Heart left ventricle (tissue), 16 donors: ENCODE measurements at regions not wholly inside any gene's neighbourhood (a gene's known extent, or its start where the extent isn't known, plus 50 kb on each side); places are given as distances from the start of the nearest gene placed in this dataset.

Source experiments
- ATAC-seq, 4 donors: fragments of 200-7000 bp; cut with Tn5 transposase; one replicate each; pipeline ENCODE4 v1.9.1; 2020 to 2022; ENCODE audit warnings: moderate library complexity in 4 of 4, mild to moderate bottlenecking in 3 of 4, moderate number of reproducible peaks in 1 of 4
- DNase-seq, 5 donors: peaks; one replicate each; pipeline ENCODE4 v3.0.0-alpha.2; 2020
- H3K27ac ChIP-seq, 12 donors: fragments of 200-600 bp; sonication (generic) in 4 of 12; one replicate each; pipeline versions ENCODE4 v1.5.0 to v1.8.0; 2016 to 2022; ENCODE audit warnings: mild to moderate bottlenecking in 2 of 12
- H3K27me3 ChIP-seq, 9 donors: fragments of 200-600 bp; sonication (generic) in 2 of 9; one replicate each; pipeline versions ENCODE4 v1.5.1 to v1.8.0; 2016 to 2022; ENCODE audit warnings: mild to moderate bottlenecking in 3 of 9
- H3K36me3 ChIP-seq, 9 donors: fragments of 200-600 bp; sonication (generic) in 2 of 9; one replicate each; pipeline versions ENCODE4 v1.5.0 to v1.8.0; 2018 to 2022; ENCODE audit warnings: mild to moderate bottlenecking in 2 of 9
- H3K4me1 ChIP-seq, 12 donors: fragments of 200-600 bp; sonication (generic) in 4 of 12; one replicate each; pipeline versions ENCODE4 v1.5.0 to v1.8.0; 2016 to 2022; ENCODE audit warnings: mild to moderate bottlenecking in 3 of 12
- H3K4me3 ChIP-seq, 12 donors: fragments of 200-600 bp; sonication (generic) in 4 of 12; one replicate each; pipeline versions ENCODE4 v1.5.0 to v1.8.0; 2017 to 2022; ENCODE audit warnings: mild to moderate bottlenecking in 9 of 12, moderate library complexity in 4 of 12
- H3K9me3 ChIP-seq, 12 donors: fragments of 200-600 bp; sonication (generic) in 4 of 12; one replicate each; pipeline versions ENCODE4 v1.5.0 to v1.8.0; 2016 to 2022; ENCODE audit warnings: mild to moderate bottlenecking in 1 of 12
- CTCF ChIP-seq, 12 donors: fragments of 200-600 bp; sonication (generic) in 4 of 12; IDR thresholded peaks; one replicate each; pipeline versions ENCODE4 v1.5.0 to v1.8.0; 2018 to 2022; ENCODE audit warnings: antibody characterized with exemption in 12 of 12, mild to moderate bottlenecking in 5 of 12
- POLR2A ChIP-seq, 2 donors: fragments of 450-650 bp; IDR thresholded peaks; one replicate each; pipeline ENCODE4 v1.6.1; 2017; ENCODE audit warnings: antibody characterized with exemption in 2 of 2, mild to moderate bottlenecking in 2 of 2, moderate library complexity in 2 of 2
- WGBS, 4 donors: extraction: QIAGEN DNeasy Blood & Tissue Kit in 2 of 4; methylation state at CpG; one replicate each; pipeline versions ENCODE4 v1.1.5 to v1.1.7; 2013 to 2018; 5-methylcytosine and 5-hydroxymethylcytosine counted together
- intact Hi-C, 10 donors: fragments of 100-400 bp; cut with DNase I; formaldehyde crosslinking; loops; one replicate each; pipeline versions ENCODE4 v1.11.1 to v1.14.2; 2022
- donor health status: ischemic (EF 13 %, LVEDD 7.1; RV severe dilation, severe dysfunction).
- donor health status: healthy with polysubstance abuse.
- donor health status: DM: no; HTN: yes; CAD: no.
- donor health status: DM: no; HTN: no; CAD: no.
- donor health status: ischemic (EF 25% LVEDD 6.9; RV normal size, moderate dysfunction).
- donor health status: ischemic (EF 25% LVEDD 5.7; RV mildly dilated, moderate dysfunction).
- donor health status: healthy.
- donor health status: DM: yes; HTN: yes; CAD: no.
- donor health status: ischemic (EF 35%, LVEDD 5.7; RV mildly dilated, moderate dysfunction).
- donor health status: nonischemic (EF 11% LVEDD 7.7; RV severe dilation, severe dysfunction).
- donor health status: DM: yes; HTN: yes; CAD: no.
- donor health status: PGD.
- donor health status: ischemic (EF 29% LVEDD 5.4; RV normal size, mild dysfunction).
- donor health status: nonischemic (EF 23%, LVEDD 6.1; RV moderate dilation, normal function).

GRCh38 chr1:207243442-207244408 is 77.8 kb upstream of the CD55 start:
- Histone ChIP-seq H3K27me3 (no peaks in the 10 kb centered on the region), H3K4me1 (peaks cover 0 to 14% (median 0%) of the 10 kb centered on the region in 12 donors), H3K9me3 (no peaks in the 10 kb centered on the region), H3K36me3 (no peaks in the 10 kb centered on the region), H3K4me3 (no peak overlapping the region), H3K27ac (no peak overlapping the region)
- DNase-seq (no peak), ATAC-seq (no peak)
- WGBS, 4 donors = 80 to 83% (median 82%) methylated on average over 8 of the region's 8 CpGs
- TF ChIP-seq POLR2A (IDR thresholded peaks at IDR 0.05) = no peak
- no peak for TF ChIP-seq CTCF (IDR thresholded peaks at IDR 0.05)
- intact Hi-C loops = no loop called here

- DNase-seq (no peak), ATAC-seq (no peak)
- Histone ChIP-seq H3K4me3 (no peak overlapping the region), H3K4me1 (peaks cover 0 to 20% (median 0%) of the 10 kb centered on the region in 12 donors), H3K27me3 (no peaks in the 10 kb centered on the region), H3K27ac (no peak overlapping the region), H3K9me3 (no peaks in the 10 kb centered on the region), H3K36me3 (no peaks in the 10 kb centered on the region)
- TF ChIP-seq CTCF (IDR thresholded peaks at IDR 0.05) (no peak), POLR2A (IDR thresholded peaks at IDR 0.05) (no peak)
- WGBS, 4 donors = 88 to 91% (median 89%) methylated on average over 6 of the region's 6 CpGs
- intact Hi-C loops = no loop called here
Observed at GRCh38 chr1:207244409-207244801, 77.1 kb upstream of the CD55 start.

GRCh38 chr1:207245124-207245523 is 76.4 kb upstream of the CD55 start:
- H3K36me3 ChIP-seq = no peaks in the 10 kb centered on the region
- no peak overlapping the region for H3K27ac ChIP-seq
- WGBS, 4 donors = 70 to 83% (median 77%) methylated on average over 2 of the region's 2 CpGs
- intact Hi-C loops = no loop called here
- TF ChIP-seq CTCF (IDR thresholded peaks at IDR 0.05) (no peak), POLR2A (IDR thresholded peaks at IDR 0.05) (no peak)
- no peak for DNase-seq
- no peaks in the 10 kb centered on the region for H3K27me3 ChIP-seq
- peaks cover 0 to 20% (median 0%) of the 10 kb centered on the region in 12 donors for H3K4me1 ChIP-seq
- H3K9me3 ChIP-seq = no peaks in the 10 kb centered on the region
- ATAC-seq = no peak
- H3K4me3 ChIP-seq = no peak overlapping the region

- peak overlapping the region in 1 of 12 donors; percentile 65 for H3K27ac ChIP-seq
- no peaks in the 10 kb centered on the region for H3K36me3 ChIP-seq
- peak in 1 of 4 donors; percentile 50 for ATAC-seq
- TF ChIP-seq POLR2A (IDR thresholded peaks at IDR 0.05) = no peak
- TF ChIP-seq CTCF (IDR thresholded peaks at IDR 0.05) = no peak
- H3K9me3 ChIP-seq = peaks cover 0 to 14% (median 0%) of the 10 kb centered on the region in 12 donors
- intact Hi-C loops = no loop called here
- no peaks in the 10 kb centered on the region for H3K27me3 ChIP-seq
- no peak for DNase-seq
- H3K4me1 ChIP-seq = peaks cover 0 to 20% (median 0%) of the 10 kb centered on the region in 12 donors
- H3K4me3 ChIP-seq = no peak overlapping the region
- 37 to 70% (median 50%) methylated on average over 3 of the region's 3 CpGs for WGBS, 4 donors
Observed at GRCh38 chr1:207248544-207249198, 72.8 kb upstream of the CD55 start.
